ENCODE measurements at regions not wholly inside any gene's neighbourhood (a gene's known extent, or its start where the extent isn't known, plus 50 kb on each side); places are given as distances from the start of the nearest gene placed in this dataset.

- DNase-seq (ENCODE audit: low read depth): no peak
- H3K4me3 ChIP-seq (ENCODE audit: control insufficient read depth, low read depth, low read length): no peak overlapping the region
- TF ChIP-seq CTCF (IDR thresholded peaks at IDR 0.05; ENCODE audit: control insufficient read depth, insufficient read depth, low read depth, low read length, missing control alignments): no peak
These were observed 193.6 kb upstream of the FSCB start for GRCh38 chr14:44700694-44701093.

DNA sequence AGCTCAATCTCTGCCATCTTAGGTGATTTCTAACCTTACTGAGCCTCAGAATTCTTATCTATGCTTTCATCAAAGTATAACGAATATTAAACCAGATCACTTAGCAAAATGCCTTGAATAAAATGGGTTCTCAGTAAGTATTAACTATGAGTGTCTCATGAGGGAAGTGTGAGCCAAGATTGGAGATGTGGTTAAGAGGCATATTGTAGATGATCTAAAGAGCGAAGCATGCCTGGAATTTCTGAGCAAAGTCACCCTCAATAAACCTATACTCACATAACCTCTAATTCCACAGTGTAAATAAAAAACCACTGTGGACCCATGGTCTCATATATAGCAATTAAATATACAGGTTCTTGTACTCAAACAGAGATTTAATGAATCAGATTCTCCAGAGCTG lies 193.1 kb upstream of the FSCB start:
- no peak for DNase-seq (ENCODE audit: low read depth)
- no peak overlapping the region for H3K4me3 ChIP-seq (ENCODE audit: control insufficient read depth, low read depth, low read length)

GRCh38 chr14:44699391-44699790 lies 192.3 kb upstream of the FSCB start:
- no peak for DNase-seq (ENCODE audit: low read depth)
- no peak for TF ChIP-seq CTCF (IDR thresholded peaks at IDR 0.05; ENCODE audit: control insufficient read depth, insufficient read depth, low read depth, low read length, missing control alignments)
- no peak overlapping the region for H3K4me3 ChIP-seq (ENCODE audit: control insufficient read depth, low read depth, low read length)

More for the DNA sequence above, 193.1 kb upstream of the FSCB start:
- no peak for TF ChIP-seq CTCF (IDR thresholded peaks at IDR 0.05; ENCODE audit: control insufficient read depth, insufficient read depth, low read depth, low read length, missing control alignments)

DNA sequence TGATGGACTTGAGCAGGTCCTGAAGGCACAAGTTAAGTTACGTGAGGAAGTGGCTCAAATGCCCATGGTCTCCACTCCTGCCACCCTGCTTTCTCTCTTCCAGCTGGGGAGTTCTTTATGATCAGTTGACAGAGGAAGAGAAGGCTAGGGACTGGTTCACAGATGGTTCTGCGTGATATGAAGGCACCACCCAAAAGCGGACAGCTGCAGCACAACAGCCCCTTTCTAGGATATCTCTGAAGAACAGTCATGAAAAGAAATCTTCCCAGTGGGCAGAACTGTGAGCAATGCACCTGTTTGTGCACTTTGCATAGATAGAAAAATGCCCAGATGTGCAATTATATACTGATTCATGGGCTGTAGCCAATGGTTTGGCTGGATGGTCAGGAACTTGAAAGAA lies 162.4 kb upstream of the FSCB start:
- no peak overlapping the region for H3K4me3 ChIP-seq (ENCODE audit: control insufficient read depth, low read depth, low read length)
- DNase-seq (ENCODE audit: low read depth): no peak
- no peak for TF ChIP-seq CTCF (IDR thresholded peaks at IDR 0.05; ENCODE audit: control insufficient read depth, insufficient read depth, low read depth, low read length, missing control alignments)

GRCh38 chr14:44663136-44663535 lies 156.1 kb upstream of the FSCB start:
- H3K4me3 ChIP-seq (ENCODE audit: control insufficient read depth, low read depth, low read length): no peak overlapping the region
- TF ChIP-seq CTCF (IDR thresholded peaks at IDR 0.05; ENCODE audit: control insufficient read depth, insufficient read depth, low read depth, low read length, missing control alignments): no peak
- no peak for DNase-seq (ENCODE audit: low read depth)

GRCh38 chr14:44662250-44662891 lies 155.3 kb upstream of the FSCB start:
- no peak overlapping the region for H3K4me3 ChIP-seq (ENCODE audit: control insufficient read depth, low read depth, low read length)
- no peak for TF ChIP-seq CTCF (IDR thresholded peaks at IDR 0.05; ENCODE audit: control insufficient read depth, insufficient read depth, low read depth, low read length, missing control alignments)
- DNase-seq (ENCODE audit: low read depth): no peak

- no peak overlapping the region for H3K4me3 ChIP-seq (ENCODE audit: control insufficient read depth, low read depth, low read length)
- no peak for DNase-seq (ENCODE audit: low read depth)
- TF ChIP-seq CTCF (IDR thresholded peaks at IDR 0.05; ENCODE audit: control insufficient read depth, insufficient read depth, low read depth, low read length, missing control alignments): no peak
These were observed 151.3 kb upstream of the FSCB start for GRCh38 chr14:44658389-44658696.

All from AG09309 (cell line).